IMR-90 (cell line): ENCODE measurements at regions not wholly inside any gene's neighbourhood (a gene's known extent, or its start where the extent isn't known, plus 50 kb on each side); places are given as distances from the start of the nearest gene placed in this dataset.

Experiments used
- ATAC-seq: fragments of 200-7000 bp; cut with Tn5 transposase; 2 replicates; pipeline ENCODE4 v1.9.1; 2020; ENCODE audit warnings: low read depth, mild to moderate bottlenecking, moderate library complexity
- BruUV-seq: library from RNA; stranded (reverse); fragments of 400-500 nt; replicated peaks from 2 replicates; lab custom pipeline; 2021; lab: Mats Ljungman, UMichigan
- CTCF ChIA-PET: fragments of 300-600 bp; formaldehyde crosslinking; extraction: SDS; loops from one replicate; lab custom pipeline; 2021; ENCODE audit warnings: antibody characterized with exemption; lab: Yijun Ruan, JAX
- POLR2A ChIA-PET: fragments of 300-600 bp; sonication (Branson Sonifier 250); formaldehyde crosslinking; loops from one replicate; lab custom pipeline; 2022; ENCODE audit warnings: antibody characterized with exemption; ENCODE audit not compliant: unreplicated experiment; lab: Charles Lee
- DNase-seq: peaks from one replicate; pipeline ENCODE4 v3.0.0; 2013
- H2AFZ ChIP-seq: replicated peaks from 2 replicates; pipeline ENCODE3; 2013; ENCODE audit warnings: low read length, mild to moderate bottlenecking; ENCODE audit not compliant: poor library complexity
- H2AK5ac ChIP-seq: 2 replicates; pipeline ENCODE4 v1.6.1; 2013; ENCODE audit warnings: low read depth, low read length, inconsistent platforms
- H2AK9ac ChIP-seq: replicated peaks from 2 replicates; pipeline ENCODE3; 2013; ENCODE audit warnings: mild to moderate bottlenecking, low read depth, low read length, moderate library complexity; ENCODE audit not compliant: poor library complexity
- H2BK120ac ChIP-seq: 2 replicates; pipeline ENCODE4 v1.6.1; 2013; ENCODE audit warnings: low read depth, low read length, inconsistent platforms
- H2BK15ac ChIP-seq: 3 replicates; pipeline ENCODE4 v1.6.1; 2013; ENCODE audit warnings: low read depth, low read length, inconsistent platforms
- H2BK20ac ChIP-seq: 2 replicates; pipeline ENCODE4 v1.6.1; 2013; ENCODE audit warnings: low read depth, mild to moderate bottlenecking, inconsistent platforms, low read length, moderate library complexity
- H2BK5ac ChIP-seq: 2 replicates; pipeline ENCODE4 v1.6.1; 2013; ENCODE audit warnings: mild to moderate bottlenecking, low read depth, low read length, inconsistent platforms; ENCODE audit not compliant: poor library complexity, severe bottlenecking
- H3K14ac ChIP-seq: replicated peaks from 2 replicates; pipeline ENCODE4 v1.6.1; 2013; ENCODE audit warnings: low read depth, low read length, inconsistent platforms
- H3K18ac ChIP-seq: 2 replicates; pipeline ENCODE4 v1.6.1; 2013; ENCODE audit warnings: low read depth, low read length, control low read depth
- H3K23ac ChIP-seq: 2 replicates; pipeline ENCODE4 v1.6.1; 2013; ENCODE audit warnings: low read depth, low read length, inconsistent platforms
- H3K27ac ChIP-seq: 2 replicates; pipeline ENCODE4 v1.5.1; 2013; ENCODE audit warnings: mild to moderate bottlenecking, control low read depth, low read length; ENCODE audit not compliant: insufficient read depth
- H3K27me3 ChIP-seq: 2 replicates; pipeline ENCODE4 v1.6.1; 2013; ENCODE audit warnings: low read length; ENCODE audit not compliant: control insufficient read depth, insufficient read depth
- H3K36me3 ChIP-seq: 2 replicates; pipeline ENCODE4 v1.6.1; 2013; ENCODE audit warnings: low read length, mixed read lengths; ENCODE audit not compliant: control insufficient read depth, insufficient read depth
- H3K4ac ChIP-seq: 2 replicates; pipeline ENCODE4 v1.6.1; 2013; ENCODE audit warnings: low read depth, low read length, inconsistent platforms
- H3K4me1 ChIP-seq: 2 replicates; pipeline ENCODE4 v1.6.1; 2013; ENCODE audit warnings: low read length, mixed read lengths; ENCODE audit not compliant: control insufficient read depth, insufficient read depth
- H3K4me2 ChIP-seq: 2 replicates; pipeline ENCODE4 v1.6.1; 2013; ENCODE audit warnings: low read depth, mild to moderate bottlenecking, control low read depth, low read length, moderate library complexity
- H3K4me3 ChIP-seq: 2 replicates; pipeline ENCODE4 v1.5.1; 2013; ENCODE audit warnings: low read depth, mild to moderate bottlenecking, control low read depth, low read length, moderate library complexity; ENCODE audit not compliant: insufficient read depth
- H3K56ac ChIP-seq: 2 replicates; pipeline ENCODE4 v1.6.1; 2013; ENCODE audit warnings: low read length, inconsistent platforms; ENCODE audit not compliant: insufficient read depth; ENCODE audit errors: extremely low read depth
- H3K79me1 ChIP-seq, 2 experiments: 2 replicates each; pipeline ENCODE4 v1.6.1; 2013; ENCODE audit warnings: low read length in 2 of 2, inconsistent platforms in 1 of 2, low read depth in 1 of 2
- H3K9ac ChIP-seq: 2 replicates; pipeline ENCODE4 v1.6.1; 2013; ENCODE audit warnings: low read depth, low read length, control low read depth
- H3K9me1 ChIP-seq: 2 replicates; pipeline ENCODE4 v1.6.1; 2013; ENCODE audit warnings: low read length, inconsistent platforms; ENCODE audit not compliant: insufficient read depth
- H3K9me3 ChIP-seq: 2 replicates; pipeline ENCODE4 v1.6.1; 2013; ENCODE audit warnings: low read length; ENCODE audit not compliant: control insufficient read depth, insufficient read depth
- H4K20me1 ChIP-seq: 2 replicates; pipeline ENCODE4 v1.6.1; 2013; ENCODE audit warnings: low read length, inconsistent platforms; ENCODE audit not compliant: insufficient read depth
- H4K5ac ChIP-seq: 2 replicates; pipeline ENCODE4 v1.6.1; 2013; ENCODE audit warnings: mild to moderate bottlenecking, low read depth, low read length, control low read depth
- H4K8ac ChIP-seq, 2 experiments: 2 replicates each; pipeline ENCODE4 v1.6.1; 2013; ENCODE audit warnings: low read depth in 2 of 2, low read length in 2 of 2, control low read depth in 1 of 2, inconsistent platforms in 1 of 2
- H4K91ac ChIP-seq: 2 replicates; pipeline ENCODE4 v1.6.1; 2013; ENCODE audit warnings: low read depth, low read length, inconsistent platforms; ENCODE audit not compliant: insufficient read depth
- CEBPB ChIP-seq: IDR thresholded peaks from 2 replicates; pipeline ENCODE4 v1.6.1; 2012; ENCODE audit warnings: low read depth, low read length, improper control_type of control experiment
- CHD1 ChIP-seq: IDR thresholded peaks from 2 replicates; pipeline ENCODE4 v1.6.1; 2012; ENCODE audit warnings: low read depth, low read length, improper control_type of control experiment
- ELK1 ChIP-seq: fragments of 150-350 bp; IDR thresholded peaks from 2 replicates; pipeline ENCODE4 v1.6.1; 2016; ENCODE audit warnings: low read depth, mild to moderate bottlenecking, low read length, moderate library complexity, borderline replicate concordance
- FOS ChIP-seq: fragments of 150-350 bp; IDR thresholded peaks from 2 replicates; pipeline ENCODE4 v1.6.1; 2016; ENCODE audit warnings: low read depth, low read length
- MAZ ChIP-seq: IDR thresholded peaks from 2 replicates; pipeline ENCODE4 v1.6.1; 2012; ENCODE audit warnings: low read depth, mild to moderate bottlenecking, low read length, improper control_type of control experiment, moderate library complexity, borderline replicate concordance
- MXI1 ChIP-seq: IDR thresholded peaks from 2 replicates; pipeline ENCODE4 v1.6.1; 2012; ENCODE audit warnings: low read depth, mild to moderate bottlenecking, low read length, moderate library complexity, borderline replicate concordance
- POLR2A ChIP-seq: IDR thresholded peaks from 2 replicates; pipeline ENCODE4 v1.6.1; 2012; ENCODE audit warnings: mild to moderate bottlenecking, low read depth, low read length
- RAD21 ChIP-seq: IDR thresholded peaks from 2 replicates; pipeline ENCODE4 v1.6.1; 2012; ENCODE audit warnings: low read length, improper control_type of control experiment
- RCOR1 ChIP-seq: IDR thresholded peaks from 2 replicates; pipeline ENCODE4 v1.6.1; 2012; ENCODE audit warnings: mild to moderate bottlenecking, low read length, improper control_type of control experiment; ENCODE audit not compliant: insufficient replicate concordance
- RFX5 ChIP-seq: IDR thresholded peaks from 2 replicates; pipeline ENCODE4 v1.8.0; 2012; ENCODE audit warnings: low read depth, mild to moderate bottlenecking, low read length, moderate library complexity
- SMC3 ChIP-seq: fragments of 150-350 bp; IDR thresholded peaks from 2 replicates; pipeline ENCODE4 v1.6.1; 2016; ENCODE audit warnings: low read depth, mild to moderate bottlenecking, antibody characterized with exemption, low read length, moderate library complexity
- USF2 ChIP-seq: fragments of 150-350 bp; IDR thresholded peaks from 2 replicates; pipeline ENCODE4 v1.6.1; 2017; ENCODE audit warnings: mild to moderate bottlenecking, antibody characterized with exemption, low read length, low read depth
- WGBS, 2 experiments: methylation state at CpG; one replicate each; pipeline versions ENCODE4 v1.1.5 to v1.1.7; 2013; ENCODE audit warnings: missing lambda C conversion rate in 2 of 2; ENCODE audit not compliant: insufficient read length in 1 of 2; ENCODE audit errors: extremely low coverage in 2 of 2; 5-methylcytosine and 5-hydroxymethylcytosine counted together
- dilution Hi-C: fragments of 300-500 bp; cut with HindIII; formaldehyde crosslinking; loops from one replicate; pipeline ENCODE4 v1.14.3; 2018; ENCODE audit warnings: low sequenced_read_pairs; ENCODE audit not compliant: unreplicated experiment
- in situ Hi-C: fragments of 300-500 bp; cut with MboI; formaldehyde crosslinking; loops from 3 replicates; pipeline ENCODE4 v1.14.3; 2019; ENCODE audit warnings: low sequenced_read_pairs, inconsistent platforms, mixed read lengths
- intact Hi-C: fragments of 100-400 bp; cut with micrococcal nuclease; formaldehyde crosslinking; loops from 2 replicates; pipeline ENCODE4 v1.10.0; 2022

GRCh38 chr11:42251984-42252383 is 792.5 kb upstream of the LRRC4C start:
- H3K4me2 ChIP-seq, result no peak overlapping the region
- in situ Hi-C loops, result no loop called here
- no peaks in the 10 kb centered on the region for H3K27me3 ChIP-seq
- H3K23ac ChIP-seq, result no peak overlapping the region
- no peaks in the 10 kb centered on the region for H3K79me1 ChIP-seq
- no peak overlapping the region for H3K56ac ChIP-seq
- H3K9ac ChIP-seq, result no peak overlapping the region
- dilution Hi-C loops, result no loop called here
- H2AK9ac ChIP-seq, result no peak overlapping the region
- H3K4me1 ChIP-seq, result no peaks in the 10 kb centered on the region
- ChIA-PET CTCF (no interaction called here), POLR2A (no interaction called here)
- H4K20me1 ChIP-seq, result no peaks in the 10 kb centered on the region
- H3K9me1 ChIP-seq, result no peaks in the 10 kb centered on the region
- no peak overlapping the region for H2AK5ac ChIP-seq
- intact Hi-C loops, result no loop called here
- H3K14ac ChIP-seq, result no peak overlapping the region
- H3K36me3 ChIP-seq, result no peaks in the 10 kb centered on the region
- BruUV-seq, result no TSS peak
- H4K5ac ChIP-seq, result no peak overlapping the region
- no peak overlapping the region for H3K27ac ChIP-seq
- H3K4me3 ChIP-seq, result no peak overlapping the region
- no peak overlapping the region for H2BK120ac ChIP-seq
- H4K91ac ChIP-seq, result no peak overlapping the region
- peaks cover 9% of the 10 kb centered on the region for H3K9me3 ChIP-seq
- no peak overlapping the region for H2BK15ac ChIP-seq
- DNase-seq (no peak), ATAC-seq (no peak)
- H2BK5ac ChIP-seq, result no peak overlapping the region
- H3K18ac ChIP-seq, result no peak overlapping the region
- H3K4ac ChIP-seq, result no peak overlapping the region
- H2BK20ac ChIP-seq, result no peak overlapping the region
- H4K8ac ChIP-seq, result no peak overlapping the region
- no CpG with 5 or more reads among the region's 2 CpGs for WGBS, 2 experiments
- TF ChIP-seq USF2 (no peak), FOS (no peak), ELK1 (no peak), MAZ (no peak), RCOR1 (no peak), MXI1 (no peak), CEBPB (no peak), RAD21 (no peak), POLR2A (no peak), CHD1 (no peak), RFX5 (no peak), SMC3 (no peak)
- no peak overlapping the region for H2AFZ ChIP-seq
